Vagina (tissue), 2 donors: ENCODE measurements at regions not wholly inside any gene's neighbourhood (a gene's known extent, or its start where the extent isn't known, plus 50 kb on each side); places are given as distances from the start of the nearest gene placed in this dataset.

ENCODE experiments used
- POLR2A ChIP-seq, 2 donors: fragments of 450-650 bp; IDR thresholded peaks; one replicate each; pipeline ENCODE4 v1.6.1; 2017; ENCODE audit warnings: antibody characterized with exemption in 2 of 2, mild to moderate bottlenecking in 2 of 2, moderate library complexity in 2 of 2
- POLR2AphosphoS5 ChIP-seq, 2 donors: sonication (generic); formaldehyde crosslinking; IDR thresholded peaks; one replicate each; pipeline ENCODE4 v1.9.0; 2017; ENCODE audit warnings: antibody characterized with exemption in 2 of 2, mild to moderate bottlenecking in 2 of 2, low read depth in 1 of 2; ENCODE audit not compliant: insufficient read depth in 1 of 2

DNA sequence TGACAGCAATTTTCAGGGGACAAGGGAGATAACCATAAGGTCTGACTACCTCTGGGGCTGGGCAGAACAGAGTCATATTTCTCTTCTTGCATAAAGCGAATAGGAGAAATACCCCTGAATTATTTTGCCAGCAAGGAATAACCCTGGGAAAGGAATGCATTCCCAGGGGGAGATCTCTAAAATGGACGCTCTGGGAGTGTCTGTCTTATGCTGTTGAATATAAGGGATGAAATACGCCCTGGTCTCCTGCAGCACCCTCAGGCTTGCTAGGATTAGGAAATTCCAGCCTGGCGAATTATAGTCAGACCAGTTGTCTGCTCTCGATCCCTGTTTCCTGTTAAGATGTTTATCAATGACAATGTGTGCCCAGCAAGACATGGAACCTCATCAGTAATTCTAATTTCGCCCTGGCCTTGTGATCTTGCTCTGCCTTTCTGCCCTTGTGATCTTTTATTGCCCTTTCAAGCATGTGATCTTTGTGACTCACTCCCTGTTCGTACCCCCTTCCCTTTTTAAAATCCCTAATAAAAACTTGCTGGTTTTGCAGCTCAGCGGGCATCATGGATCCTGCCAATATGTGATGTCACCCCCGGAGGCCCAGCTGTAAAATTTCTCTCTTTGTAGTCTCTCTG is 221.6 kb upstream of the HS3ST5 start:
- TF ChIP-seq POLR2A (IDR thresholded peaks at IDR 0.05): no peak
- no peak for TF ChIP-seq POLR2AphosphoS5 (IDR thresholded peaks at IDR 0.05; ENCODE audit: insufficient read depth in 1 of 2, low read depth in 1 of 2)
